TTC549 (cell line): ENCODE measurements at regions not wholly inside any gene's neighbourhood (a gene's known extent, or its start where the extent isn't known, plus 50 kb on each side); places are given as distances from the start of the nearest gene placed in this dataset.

Experiments
- FAIRE-seq: peaks from 2 replicates; lab custom pipeline; 2012; peaks lifted over from hg19 to GRCh38; lab: Jason Lieb, UNC

GRCh38 chr4:81946996-81947395 lies 426.8 kb downstream of the HNRNPD start:
- FAIRE-seq: no peak

- no peak for FAIRE-seq
These were observed 443.1 kb downstream of the HNRNPD start for GRCh38 chr4:81930506-81931238.

- FAIRE-seq: no peak
These were observed 450.7 kb downstream of the HNRNPD start for GRCh38 chr4:81923140-81923539.

GRCh38 chr4:81922313-81922712 lies 450.6 kb upstream of the RASGEF1B start:
- no peak for FAIRE-seq

DNA sequence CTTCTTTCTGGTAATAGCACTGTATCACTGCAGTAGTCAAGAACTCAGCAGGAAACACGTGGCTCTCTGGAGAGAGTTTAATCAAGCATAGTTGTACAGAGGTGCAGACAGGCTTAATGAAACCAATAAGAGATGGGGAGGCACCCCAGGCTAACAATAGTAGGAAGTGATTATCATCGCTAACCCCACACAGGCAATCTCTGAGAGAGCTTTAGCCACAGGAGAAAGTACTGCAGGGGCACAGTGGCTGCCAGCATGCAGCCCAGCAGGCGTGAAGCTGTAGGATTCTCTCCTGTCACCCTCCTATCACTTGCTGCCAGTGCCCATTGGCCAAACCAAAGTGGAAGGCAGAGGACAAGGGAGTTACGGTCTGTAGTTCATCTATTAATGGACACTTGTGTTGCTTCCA lies 450.0 kb upstream of the RASGEF1B start:
- FAIRE-seq: no peak

DNA sequence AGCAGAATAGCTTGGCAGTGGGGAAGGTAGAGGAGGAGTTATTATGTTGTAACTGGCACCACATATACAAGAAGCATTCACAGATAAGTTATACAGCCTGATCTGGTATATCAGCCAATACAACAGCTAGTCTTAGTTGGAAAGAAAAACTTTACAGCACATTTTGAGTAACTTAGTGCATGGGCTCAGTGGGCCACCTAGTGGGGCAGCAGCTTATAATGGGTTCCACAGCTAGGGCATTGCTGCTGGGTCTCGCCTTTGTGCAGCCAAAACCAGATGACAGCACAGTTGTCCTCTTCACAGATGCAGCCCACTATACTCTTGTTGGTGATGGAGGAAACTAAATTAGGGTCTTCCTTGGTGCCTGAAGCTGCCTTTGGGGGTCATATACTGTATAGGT lies 448.1 kb upstream of the RASGEF1B start:
- FAIRE-seq: no peak

DNA sequence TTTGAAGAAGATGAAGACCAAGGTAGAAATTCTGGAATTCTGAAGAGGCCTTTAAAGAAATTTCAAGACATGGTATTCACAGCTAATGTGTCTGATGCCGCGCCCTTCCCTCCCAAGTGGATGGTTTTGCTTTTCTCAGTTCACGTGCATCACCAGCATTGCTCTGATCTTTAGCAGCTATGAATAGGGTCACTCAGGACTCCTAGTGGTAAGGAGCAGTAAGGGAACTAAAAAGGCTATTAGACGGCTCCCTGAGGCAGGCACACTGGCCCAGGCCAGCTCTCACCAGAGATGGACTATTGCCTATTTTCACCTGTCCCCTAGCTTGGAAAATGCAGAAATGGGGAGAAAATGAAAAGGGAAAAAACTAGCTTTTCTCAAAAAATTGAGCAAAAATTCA lies 447.5 kb upstream of the RASGEF1B start:
- FAIRE-seq: no peak

DNA sequence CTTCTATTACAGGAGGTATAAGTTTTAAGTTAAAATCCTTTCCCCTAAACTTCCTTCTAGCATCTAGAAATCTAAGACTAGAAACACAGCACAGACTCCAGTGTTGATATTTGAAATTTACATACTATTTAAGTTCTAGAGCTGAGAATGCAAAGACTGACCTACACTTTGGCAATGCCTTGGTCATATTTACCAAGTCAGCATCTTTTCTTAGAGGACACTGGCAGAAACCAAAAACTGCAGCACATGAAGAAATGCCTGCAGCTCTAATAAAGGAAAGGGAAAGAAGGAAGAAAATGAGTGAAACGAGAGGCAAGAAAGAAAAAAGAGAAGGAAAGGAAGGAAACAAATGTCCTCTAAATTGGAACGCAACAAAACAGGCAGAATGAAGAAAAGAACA lies 443.7 kb upstream of the RASGEF1B start:
- FAIRE-seq: no peak

- FAIRE-seq: no peak
These were observed 442.9 kb upstream of the RASGEF1B start for GRCh38 chr4:81914623-81915022.

DNA sequence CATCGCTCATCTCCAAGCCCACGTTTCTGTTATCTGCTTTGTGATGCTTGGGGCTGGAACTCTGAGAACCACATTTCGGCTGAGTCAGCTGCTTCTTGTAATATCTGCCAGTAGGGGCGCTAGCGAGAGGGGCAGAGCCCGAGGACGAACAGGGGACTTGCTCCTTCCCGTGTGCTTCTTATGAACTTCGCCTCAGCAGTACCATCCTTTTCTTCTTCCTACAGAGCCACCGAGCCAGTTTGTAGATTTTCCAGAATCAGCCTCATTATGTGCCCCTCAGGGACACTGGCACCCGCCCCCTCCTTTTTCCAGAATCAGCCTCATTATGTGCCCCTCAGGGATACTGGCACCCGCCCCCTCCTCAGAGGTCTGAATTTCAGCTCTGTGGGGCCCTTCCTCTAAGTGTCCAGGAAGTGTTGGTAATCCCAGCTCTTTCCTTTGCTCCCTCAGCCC lies 441.7 kb upstream of the RASGEF1B start:
- FAIRE-seq: no peak

GRCh38 chr4:81912376-81913030 lies 440.8 kb upstream of the RASGEF1B start:
- FAIRE-seq: no peak

DNA sequence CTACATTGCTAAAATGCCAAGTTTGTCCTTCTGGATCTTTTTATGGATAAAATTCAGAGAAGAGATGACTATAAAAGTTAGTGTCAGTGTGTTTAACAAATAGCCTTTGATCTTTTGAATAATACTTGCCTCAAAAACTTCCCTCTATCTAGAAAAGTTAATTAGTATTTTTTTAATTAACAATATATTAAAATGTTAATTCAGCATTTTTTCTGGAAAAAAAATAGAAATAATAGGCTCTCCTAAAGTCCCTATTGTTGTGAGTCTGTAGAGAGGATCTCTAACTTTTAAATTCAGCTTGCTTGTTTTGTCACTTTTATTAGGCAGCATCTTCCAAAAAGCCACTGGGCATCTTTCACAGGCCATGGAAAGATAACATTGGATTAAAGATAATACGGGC lies 435.2 kb upstream of the RASGEF1B start:
- no peak for FAIRE-seq

DNA sequence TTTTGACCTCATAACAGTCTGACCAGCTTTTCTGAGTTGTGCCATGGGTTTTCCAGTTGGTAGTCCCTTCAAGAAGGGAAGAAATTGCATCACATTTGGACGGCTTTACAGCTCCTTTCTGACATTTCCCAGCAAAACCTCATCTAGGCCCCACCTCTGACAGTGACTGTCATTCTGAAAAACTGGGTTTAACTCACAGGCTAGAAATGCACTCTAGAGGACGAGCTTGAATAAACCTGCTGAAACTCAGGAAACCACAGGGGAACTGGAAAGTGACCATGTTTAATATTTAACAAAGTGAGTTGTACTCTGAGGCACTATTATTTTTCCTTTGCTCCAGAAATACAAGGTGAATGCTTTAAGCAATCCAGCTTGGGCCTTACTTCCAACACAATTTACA lies 434.3 kb upstream of the RASGEF1B start:
- no peak for FAIRE-seq

GRCh38 chr4:81904121-81904520 lies 432.4 kb upstream of the RASGEF1B start:
- FAIRE-seq: no peak

- no peak for FAIRE-seq
These were observed 431.5 kb upstream of the RASGEF1B start for GRCh38 chr4:81903212-81903611.

DNA sequence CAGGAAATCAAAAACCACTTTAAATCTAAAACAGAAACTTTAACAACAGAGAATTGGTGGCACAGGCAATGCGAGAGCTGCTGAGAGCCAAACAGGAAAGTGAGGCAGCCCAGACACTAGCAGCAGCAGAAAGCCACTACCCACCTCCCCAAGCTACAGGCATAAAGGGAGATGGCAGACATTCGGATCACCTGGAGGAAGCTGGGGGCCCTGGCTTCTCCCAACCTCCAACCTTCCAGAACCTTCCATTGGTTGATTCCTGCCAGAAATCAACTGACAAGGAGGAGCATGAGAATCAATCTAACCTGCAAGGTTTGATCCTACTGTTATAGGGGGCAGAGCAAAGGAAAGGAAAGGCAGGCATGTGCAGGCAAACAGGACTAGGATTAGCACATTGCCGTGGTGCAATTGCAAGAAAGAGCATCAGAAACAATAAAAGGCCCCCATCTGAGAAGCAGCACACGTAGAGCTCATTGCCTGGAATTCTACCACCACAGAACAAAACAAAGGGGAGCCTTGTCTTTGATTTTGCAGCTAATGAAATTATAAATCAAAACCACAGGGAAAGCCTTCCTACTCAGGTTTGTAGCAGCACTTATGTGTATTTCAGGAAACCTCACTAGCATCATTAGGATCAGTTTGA lies 427.3 kb upstream of the RASGEF1B start:
- no peak for FAIRE-seq

DNA sequence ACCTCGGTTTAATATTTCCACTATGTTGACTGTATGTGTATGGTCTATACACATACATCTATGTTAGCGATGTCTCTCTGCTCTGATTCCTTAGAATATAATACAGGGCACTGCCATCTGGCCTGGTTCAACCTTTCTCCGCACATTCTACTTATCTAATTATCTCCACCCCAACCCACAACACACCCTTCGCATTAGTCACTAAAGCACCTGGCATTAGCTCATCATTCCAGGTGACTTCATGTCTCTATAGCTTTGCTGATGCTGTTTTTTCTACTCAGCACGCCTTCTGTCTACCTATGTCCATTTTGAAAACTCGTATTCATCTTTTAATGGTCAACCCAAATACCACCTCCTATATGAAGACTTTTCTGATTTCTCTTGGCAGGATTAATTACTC lies 425.2 kb upstream of the RASGEF1B start:
- no peak for FAIRE-seq

DNA sequence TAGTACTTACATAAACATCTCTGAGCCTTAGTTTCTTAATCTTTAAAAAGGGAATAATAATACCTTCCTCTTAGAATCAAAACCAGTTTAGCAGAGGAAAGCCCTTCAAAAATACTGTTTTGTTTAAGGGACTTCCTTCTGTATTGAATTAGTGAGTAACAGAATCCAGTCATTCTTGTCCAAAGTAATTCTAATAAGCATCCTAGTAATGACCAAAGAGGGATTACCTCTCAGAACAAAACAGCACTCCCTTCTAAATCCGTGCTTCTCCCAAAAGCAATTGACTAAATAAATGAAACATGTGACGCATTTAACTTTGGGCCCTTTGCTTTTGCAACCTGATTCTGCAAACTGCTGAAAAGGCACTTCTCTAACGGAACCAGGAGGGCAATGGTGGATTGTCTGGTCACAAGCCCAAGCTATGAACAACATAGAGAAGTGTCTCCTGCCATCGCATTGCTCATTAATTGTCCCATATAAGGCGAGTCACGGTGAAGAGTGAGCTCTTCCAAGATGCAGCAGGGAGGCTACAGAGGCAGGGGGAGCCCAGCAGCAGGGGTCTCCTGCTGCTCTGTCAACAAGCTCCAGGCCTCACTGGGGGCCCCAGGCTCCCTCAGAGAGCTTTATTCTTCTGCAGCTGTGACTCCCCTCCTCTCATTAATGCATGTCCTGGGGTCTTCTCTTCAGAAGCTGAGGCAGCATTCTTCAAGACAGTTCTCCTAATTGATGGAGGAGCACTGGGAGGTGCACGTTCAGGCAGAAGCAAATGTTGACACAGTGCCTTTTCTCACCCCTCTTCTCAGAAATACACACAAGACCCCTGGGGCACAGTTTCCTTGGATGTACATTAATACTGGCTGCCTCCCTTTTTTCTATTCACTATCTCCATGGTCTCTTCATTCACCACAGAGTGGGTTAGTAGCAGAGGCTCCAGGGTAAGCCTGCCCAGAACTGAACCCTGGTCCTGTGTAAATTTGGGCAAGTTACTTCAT lies 419.6 kb upstream of the RASGEF1B start:
- no peak for FAIRE-seq

- no peak for FAIRE-seq
These were observed 413.3 kb upstream of the RASGEF1B start for GRCh38 chr4:81884986-81885385.

GRCh38 chr4:81883530-81884450 lies 412.1 kb upstream of the RASGEF1B start:
- FAIRE-seq: no peak

DNA sequence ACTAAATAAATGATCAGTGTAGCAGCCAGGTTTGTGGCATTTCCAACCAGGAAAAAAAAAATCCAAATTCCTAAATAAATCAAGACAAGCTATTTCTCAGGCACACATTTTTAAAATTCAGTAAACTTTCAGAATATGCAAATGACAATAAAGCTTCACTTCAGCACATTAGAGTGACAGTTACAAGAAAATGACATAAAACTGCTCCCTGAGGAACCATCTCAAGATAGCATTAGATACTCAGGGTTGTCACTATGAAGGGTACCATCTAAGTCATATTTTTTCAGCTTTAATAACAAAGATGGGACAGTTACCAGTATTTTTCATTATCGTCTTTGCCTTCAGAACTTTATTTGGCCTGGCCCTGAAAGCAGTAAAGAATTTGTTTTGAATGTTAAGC lies 411.3 kb upstream of the RASGEF1B start:
- FAIRE-seq: no peak
